Stimulated activated CD8-positive, alpha-beta memory T cell treated with anti-CD3 and anti-CD28 coated beads, Interleukin-7, amount 100 ng/mL, for 1 hour (primary cell): ENCODE measurements at regions not wholly inside any gene's neighbourhood (a gene's known extent, or its start where the extent isn't known, plus 50 kb on each side); places are given as distances from the start of the nearest gene placed in this dataset.

Experiments
- DNase-seq, 2 donors: peaks; one replicate each; pipeline ENCODE4 v3.0.0-alpha.2; 2020; ENCODE audit warnings: low read depth in 2 of 2

DNA sequence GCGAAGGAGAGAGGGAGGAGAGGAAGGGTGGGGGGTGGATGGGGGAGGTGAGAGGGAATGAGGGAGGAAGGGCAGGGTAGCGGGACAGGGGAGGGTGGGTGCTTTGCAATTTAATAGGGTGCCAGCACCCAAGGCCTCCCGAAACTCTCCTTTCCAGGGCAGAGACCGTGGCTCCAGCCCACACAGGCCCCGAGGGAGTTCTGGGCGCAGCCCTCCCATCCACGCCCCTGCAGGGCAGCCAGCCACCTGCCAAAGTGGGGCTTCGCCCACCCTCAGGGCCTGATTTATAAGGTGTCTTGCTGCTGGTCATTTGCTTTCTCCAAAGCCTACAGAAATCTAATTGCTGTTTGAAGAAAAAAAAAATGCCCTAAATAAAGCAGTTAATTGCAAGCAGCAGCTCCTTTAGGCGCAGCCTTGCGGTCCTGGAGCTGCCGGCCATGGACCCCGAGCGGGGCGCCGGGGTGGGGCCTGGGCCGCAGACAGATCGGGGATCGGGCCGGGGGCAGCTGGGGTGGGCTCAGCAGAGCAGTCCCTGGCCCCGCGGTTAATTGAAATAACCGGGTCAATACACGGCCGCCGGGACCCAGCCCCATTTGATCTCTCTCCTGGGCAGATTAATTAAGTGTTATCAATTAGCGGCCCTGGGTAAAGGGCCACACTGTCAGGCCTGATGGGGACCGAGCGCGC lies 106.0 kb upstream of the NKX1-1 start:
- no peak for DNase-seq

GRCh38 chr4:1511441-1512041 lies 105.3 kb upstream of the NKX1-1 start:
- DNase-seq = no peak

DNA sequence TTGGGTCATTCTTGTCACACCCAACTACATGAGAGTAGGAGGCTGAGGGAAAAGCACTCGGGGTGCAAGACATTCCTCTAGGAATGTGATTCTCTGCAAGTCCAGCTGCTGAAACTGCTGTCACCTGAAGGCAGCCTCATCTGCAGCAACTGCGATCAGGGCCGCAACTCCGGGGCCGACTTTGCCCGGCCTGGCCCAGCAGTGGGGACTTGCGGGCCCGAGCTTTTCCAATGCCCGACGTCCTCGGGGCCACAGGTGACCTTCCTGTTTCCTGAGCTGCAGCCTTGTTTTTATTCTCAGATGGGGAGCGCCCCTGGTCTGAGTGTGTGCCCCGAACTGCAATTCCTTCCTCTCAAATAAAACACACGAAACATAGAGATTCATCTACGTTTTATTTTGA lies 104.7 kb upstream of the NKX1-1 start:
- no peak for DNase-seq

- DNase-seq = no peak
Observed at GRCh38 chr4:1509366-1509765, 103.1 kb upstream of the NKX1-1 start.

DNA sequence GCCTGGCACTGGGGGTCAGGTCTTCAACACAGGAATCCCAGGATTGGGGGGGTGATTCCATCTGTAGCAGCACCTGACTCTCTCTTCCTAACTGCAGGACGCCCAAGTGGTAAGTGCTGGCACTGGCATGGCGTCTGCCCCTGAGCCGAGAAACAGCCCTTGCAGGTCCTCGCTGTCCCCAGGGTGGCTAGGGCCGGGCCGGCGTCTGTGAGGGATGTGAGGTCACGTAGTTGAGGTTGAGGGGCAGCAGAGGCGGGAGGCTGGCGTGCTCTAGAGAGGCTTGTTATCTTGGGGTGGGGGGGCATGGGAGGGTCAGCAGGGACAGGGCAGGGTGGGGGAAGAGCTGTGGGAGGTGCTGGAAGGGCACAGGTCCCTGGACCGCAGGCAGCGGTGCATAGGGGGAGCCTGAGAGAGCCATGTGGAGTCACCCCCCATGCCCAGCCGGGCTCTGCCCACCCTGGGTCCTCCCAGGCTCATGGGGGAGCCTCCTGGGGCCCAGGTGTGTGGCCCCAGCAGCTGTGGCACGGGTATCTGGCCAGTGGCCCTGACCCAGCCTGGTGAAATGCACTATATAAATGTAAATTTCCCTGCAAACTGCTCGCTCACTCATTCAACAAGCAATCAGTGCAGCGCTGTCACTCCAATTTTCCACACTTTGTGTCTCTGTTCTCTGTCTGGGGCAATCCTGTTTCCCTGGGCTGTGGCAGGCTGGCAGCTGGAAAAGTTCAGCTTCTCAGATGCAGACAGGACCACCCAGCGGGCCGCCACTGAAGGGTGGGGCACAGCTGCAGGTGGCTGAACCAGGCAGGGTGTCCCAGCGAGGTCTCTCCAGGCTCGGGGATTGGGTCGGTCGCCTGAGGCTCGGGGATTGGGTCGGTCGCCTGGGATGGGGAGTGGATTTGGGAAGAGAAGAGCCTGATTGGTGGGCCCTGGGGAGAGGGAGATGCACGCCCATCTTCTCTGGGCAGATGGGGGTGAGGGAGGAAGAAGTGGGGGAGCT lies 102.2 kb upstream of the NKX1-1 start:
- DNase-seq = no peak

- no peak for DNase-seq
Observed at GRCh38 chr4:1506956-1507721, 100.9 kb upstream of the NKX1-1 start.

DNA sequence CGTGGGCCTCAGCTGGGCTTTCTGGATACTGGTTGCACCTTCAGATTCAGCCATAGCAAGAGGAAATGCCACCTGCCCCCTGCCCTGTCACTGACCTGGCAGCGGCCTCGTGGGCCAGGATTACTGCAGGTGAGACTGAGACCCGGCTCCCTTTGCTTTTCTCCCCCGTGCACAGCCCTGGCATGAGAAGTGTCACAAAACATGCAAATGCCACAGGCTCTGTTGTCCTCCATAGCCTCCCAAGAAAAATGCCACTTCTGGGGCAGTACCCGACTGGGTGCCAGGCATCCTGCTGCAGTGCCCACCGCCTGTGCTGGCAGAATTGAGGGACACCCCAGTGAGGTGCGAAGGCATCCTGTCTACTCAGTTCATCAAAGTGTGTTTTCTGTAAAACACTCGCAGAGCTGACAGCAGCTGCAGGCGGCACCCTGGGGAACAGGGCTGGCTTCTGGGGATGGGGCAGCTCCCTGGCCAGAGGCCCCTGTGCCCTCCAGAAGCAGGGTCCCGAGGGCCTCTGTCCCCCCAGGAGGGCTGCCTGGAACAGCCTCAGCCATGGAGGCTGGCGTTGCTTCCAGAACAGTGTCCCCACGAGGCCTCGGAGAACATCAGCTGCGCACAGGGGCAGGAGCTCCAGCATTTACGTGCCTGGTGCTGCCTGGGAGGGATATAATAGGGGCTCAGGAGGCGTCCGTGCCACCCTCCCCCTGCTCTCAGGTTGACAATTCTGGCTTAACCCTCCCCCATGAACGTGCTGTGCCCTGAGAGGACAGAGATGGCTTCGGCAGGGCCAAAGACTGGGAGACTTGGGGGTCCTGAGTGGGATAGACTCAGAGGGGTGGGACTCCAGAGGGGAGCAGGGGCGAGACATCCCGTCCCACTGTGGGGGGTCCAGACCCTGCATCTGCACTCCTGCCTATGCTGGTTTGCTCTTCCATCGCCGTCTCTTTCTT lies 99.5 kb upstream of the NKX1-1 start:
- DNase-seq = no peak

- DNase-seq = no peak
Observed at GRCh38 chr4:1504595-1505500, 98.6 kb upstream of the NKX1-1 start.

GRCh38 chr4:1503583-1504471 lies 97.6 kb upstream of the NKX1-1 start:
- DNase-seq = no peak

DNA sequence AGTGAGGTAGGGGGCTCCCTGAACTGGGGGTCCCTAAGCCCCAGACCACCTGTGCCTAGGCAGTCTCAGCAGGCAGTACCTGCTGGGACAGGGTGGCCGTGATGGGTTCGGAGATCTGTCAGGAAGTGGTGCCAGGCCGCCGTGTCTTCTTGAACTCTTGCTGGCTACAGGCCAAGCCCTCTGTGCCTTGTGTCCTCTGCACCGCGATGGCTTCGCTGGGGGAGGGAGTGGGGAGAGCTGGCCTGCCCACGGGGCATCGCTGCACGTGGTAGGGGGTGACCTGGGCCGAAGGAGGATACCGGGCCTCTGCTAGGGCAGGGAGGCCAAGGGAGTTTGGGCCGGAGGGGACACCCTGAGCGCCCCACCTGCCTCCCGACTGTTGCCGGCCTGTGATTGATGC lies 96.7 kb upstream of the NKX1-1 start:
- DNase-seq = no peak

DNA sequence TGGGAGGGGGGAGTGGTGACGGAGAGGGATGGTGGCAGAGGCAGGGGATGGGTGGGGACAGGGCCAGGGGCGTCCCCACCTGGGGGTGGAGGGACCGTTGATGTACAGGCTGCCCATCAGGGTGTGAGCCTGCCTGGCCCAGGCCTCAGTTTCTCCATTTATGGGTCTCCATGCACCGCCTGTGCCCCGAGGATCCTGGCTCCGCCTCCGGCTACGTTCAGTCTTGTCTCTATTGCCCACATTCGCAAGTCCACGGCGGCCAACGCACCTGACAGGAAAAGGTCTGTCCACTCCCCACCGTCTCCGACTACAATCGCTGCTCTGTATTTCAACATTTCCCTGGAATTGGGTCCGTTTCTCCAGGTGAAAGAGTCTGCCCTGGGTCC lies 96.3 kb upstream of the NKX1-1 start:
- DNase-seq = no peak

GRCh38 chr4:1501754-1502500 lies 95.7 kb upstream of the NKX1-1 start:
- DNase-seq = no peak

DNA sequence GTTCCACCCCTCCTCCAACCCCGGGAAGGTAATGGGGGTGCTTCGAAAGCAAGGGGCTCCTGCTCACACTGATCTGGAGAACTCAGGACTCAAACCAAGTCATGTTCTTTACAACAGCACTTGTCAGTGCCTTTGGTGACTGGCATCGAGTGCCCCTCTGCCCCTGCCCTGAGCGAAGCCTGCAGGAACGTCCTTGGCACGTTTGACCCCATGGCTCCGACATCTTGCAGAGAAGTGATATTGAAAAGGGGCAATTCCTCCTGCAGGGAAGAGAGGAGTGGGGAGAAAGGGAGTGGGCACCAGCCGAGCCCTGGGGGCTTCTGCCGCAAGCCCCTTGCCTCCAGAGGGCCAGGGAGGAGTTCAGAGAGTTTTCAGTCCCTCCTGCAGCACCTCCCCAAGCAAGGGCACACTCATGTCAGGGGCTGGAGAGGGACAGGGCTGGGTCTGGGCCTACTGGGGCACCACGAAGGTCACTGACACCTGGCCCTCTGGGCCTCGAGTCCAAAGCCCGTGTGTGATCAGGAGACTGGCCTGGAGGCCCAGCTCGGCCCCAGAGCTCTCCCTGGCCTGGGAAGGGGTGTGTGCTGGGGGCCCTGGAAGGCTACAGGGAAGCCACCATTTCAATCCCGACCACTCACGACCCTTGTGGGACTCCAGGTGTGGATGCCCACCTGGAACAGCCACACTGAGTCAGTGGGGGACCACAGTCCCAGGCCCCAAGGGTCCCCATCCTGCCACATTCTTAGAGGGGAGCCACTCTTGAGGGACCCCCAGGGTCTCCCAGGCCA lies 94.9 kb upstream of the NKX1-1 start:
- DNase-seq = no peak

GRCh38 chr4:1500231-1500965 lies 94.2 kb upstream of the NKX1-1 start:
- no peak for DNase-seq

DNA sequence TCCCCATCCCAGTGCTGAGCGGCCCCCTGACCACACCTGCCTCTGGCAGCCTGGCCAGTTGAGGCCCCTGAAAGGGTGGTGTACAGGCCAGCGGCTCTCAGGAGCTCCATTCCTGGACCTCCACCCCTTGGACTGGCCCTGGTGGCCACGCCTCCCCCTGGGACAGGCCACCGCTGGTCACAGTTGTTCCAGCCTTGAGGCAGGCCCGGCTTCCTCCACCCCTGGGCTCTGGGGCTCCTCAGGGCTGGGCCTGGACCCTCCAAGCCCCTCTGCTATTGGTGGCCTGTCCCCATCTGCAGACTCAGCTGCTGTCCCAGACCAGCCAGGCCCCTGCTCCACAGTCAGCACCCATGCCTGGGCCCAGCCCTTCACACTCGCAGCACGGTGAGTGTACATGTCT lies 93.2 kb upstream of the NKX1-1 start:
- DNase-seq = no peak

DNA sequence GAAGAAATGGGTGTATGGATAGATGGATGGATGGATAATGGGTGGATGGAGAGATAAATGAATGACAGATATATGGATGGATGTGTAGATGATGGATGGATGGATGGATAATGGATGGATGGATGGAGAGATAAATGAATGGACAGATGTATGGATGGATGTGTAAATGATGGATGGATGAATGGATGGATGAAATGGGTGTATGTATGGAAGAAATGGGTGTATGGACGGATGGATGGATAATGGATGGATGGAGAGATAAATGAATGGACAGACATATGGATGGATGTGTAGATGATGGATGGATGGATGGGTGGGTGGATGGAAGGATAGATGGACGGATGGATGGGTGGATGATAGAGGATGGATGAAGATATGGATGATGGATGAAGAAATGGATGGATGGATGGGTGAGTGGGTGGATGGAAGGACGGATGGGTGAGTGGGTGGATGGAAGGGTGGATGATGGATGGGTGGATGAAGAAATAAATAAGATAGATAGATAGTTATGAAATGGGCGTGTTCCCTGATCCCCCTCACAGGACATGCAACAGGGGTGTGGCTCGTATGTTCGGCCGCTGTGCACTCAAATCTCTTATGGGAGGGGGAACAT lies 91.1 kb upstream of the NKX1-1 start:
- DNase-seq = no peak
